GM12878 (cell line): ENCODE measurements at regions not wholly inside any gene's neighbourhood (a gene's known extent, or its start where the extent isn't known, plus 50 kb on each side); places are given as distances from the start of the nearest gene placed in this dataset.

ENCODE experiments used
- CBFB ChIP-seq: IDR thresholded peaks from 2 replicates; pipeline ENCODE4 v1.6.1; 2016; ENCODE audit warnings: antibody characterized with exemption, low read depth
- JUNB ChIP-seq: IDR thresholded peaks from 2 replicates; pipeline ENCODE4 v1.6.1; 2016; ENCODE audit warnings: antibody characterized with exemption, mild to moderate bottlenecking
- MXI1 ChIP-seq: fragments of 150-350 bp; IDR thresholded peaks from 2 replicates; pipeline ENCODE4 v1.6.1; 2011; ENCODE audit warnings: low read depth, mild to moderate bottlenecking, inconsistent platforms, low read length, improper control_type of control experiment
- RCOR1 ChIP-seq: conservative IDR thresholded peaks from 2 replicates; pipeline ENCODE4 v1.6.1; 2012; ENCODE audit warnings: low read depth, low read length, improper control_type of control experiment

DNA sequence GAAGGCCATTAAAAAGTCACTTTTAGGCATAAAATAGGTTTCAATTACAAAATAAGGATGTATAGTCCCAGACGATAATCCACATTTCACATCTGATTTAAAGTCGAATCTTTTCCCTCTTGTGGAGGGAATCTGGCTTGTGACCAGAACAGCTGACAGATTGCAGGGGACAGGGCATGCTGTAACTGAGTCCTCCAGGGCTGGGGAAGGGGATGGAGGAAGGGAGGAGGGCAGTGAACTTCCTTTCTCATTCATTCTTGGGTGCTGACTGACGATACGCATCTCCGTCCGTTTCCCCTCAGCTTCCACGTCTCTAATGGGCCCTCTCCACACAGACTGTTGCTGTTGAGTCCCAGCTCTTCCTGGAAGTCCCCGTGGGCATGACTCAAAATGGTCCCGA lies 108.1 kb upstream of the CSF3R start:
- TF ChIP-seq JUNB (no peak), MXI1 (no peak), CBFB (no peak), RCOR1 (no peak)
